Endothelial cell (in vitro differentiated cells): ENCODE measurements at regions not wholly inside any gene's neighbourhood (a gene's known extent, or its start where the extent isn't known, plus 50 kb on each side); places are given as distances from the start of the nearest gene placed in this dataset.

Source experiments
- DNase-seq: peaks from one replicate; pipeline ENCODE4 v3.0.0; 2021; ENCODE audit warnings: low spot score
- H3K27ac Mint-ChIP-seq: one replicate; pipeline ENCODE4 v1.8.0; 2021; ENCODE audit warnings: mixed read lengths, inconsistent platforms; ENCODE audit not compliant: unreplicated experiment
- H3K27me3 Mint-ChIP-seq: one replicate; pipeline ENCODE4 v1.8.0; 2021; ENCODE audit warnings: mild to moderate bottlenecking, moderate library complexity, mixed read lengths, inconsistent platforms; ENCODE audit not compliant: unreplicated experiment
- H3K36me3 Mint-ChIP-seq: one replicate; pipeline ENCODE4 v1.8.0; 2021; ENCODE audit warnings: mild to moderate bottlenecking, low read depth, mixed read lengths, inconsistent platforms; ENCODE audit not compliant: unreplicated experiment
- H3K4me1 Mint-ChIP-seq: one replicate; pipeline ENCODE4 v1.8.0; 2021; ENCODE audit warnings: mild to moderate bottlenecking, mixed read lengths, inconsistent platforms; ENCODE audit not compliant: unreplicated experiment
- H3K4me3 Mint-ChIP-seq: one replicate; pipeline ENCODE4 v1.8.0; 2021; ENCODE audit warnings: mild to moderate bottlenecking, mixed read lengths, inconsistent platforms; ENCODE audit not compliant: unreplicated experiment
- H3K9me3 Mint-ChIP-seq: one replicate; pipeline ENCODE4 v1.8.0; 2021; ENCODE audit warnings: mixed read lengths, inconsistent platforms; ENCODE audit not compliant: unreplicated experiment
- TF ChIP-seq, protein P1 (sequence below): fragments of 200-600 bp; sonication (generic); IDR thresholded peaks from one replicate; pipeline ENCODE4 v1.5.0; 2021; ENCODE audit warnings: antibody characterized with exemption; ENCODE audit not compliant: unreplicated experiment

DNA sequence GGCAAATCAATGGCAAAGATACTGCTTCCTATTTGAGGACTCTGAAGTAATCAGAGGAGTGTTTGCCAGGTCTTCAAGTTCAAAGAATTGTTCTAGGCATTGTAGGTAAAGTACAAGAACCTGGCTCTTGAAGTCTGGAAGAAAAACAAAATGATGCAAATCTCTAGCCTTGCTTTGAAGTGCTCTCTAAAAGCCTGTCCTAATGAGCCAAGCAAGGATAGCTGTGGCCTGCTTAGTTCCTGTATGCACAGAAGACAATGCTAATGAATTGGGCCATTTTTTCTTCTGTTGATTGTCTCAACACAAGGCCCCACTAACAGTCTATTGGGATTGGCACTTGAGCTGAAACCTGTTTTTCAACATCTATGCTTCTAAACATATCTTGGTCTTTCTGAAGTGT, 165.0 kb upstream of the POU3F2 start:
- H3K4me3 Mint-ChIP-seq = no peak overlapping the region
- TF ChIP-seq, protein P1, sequence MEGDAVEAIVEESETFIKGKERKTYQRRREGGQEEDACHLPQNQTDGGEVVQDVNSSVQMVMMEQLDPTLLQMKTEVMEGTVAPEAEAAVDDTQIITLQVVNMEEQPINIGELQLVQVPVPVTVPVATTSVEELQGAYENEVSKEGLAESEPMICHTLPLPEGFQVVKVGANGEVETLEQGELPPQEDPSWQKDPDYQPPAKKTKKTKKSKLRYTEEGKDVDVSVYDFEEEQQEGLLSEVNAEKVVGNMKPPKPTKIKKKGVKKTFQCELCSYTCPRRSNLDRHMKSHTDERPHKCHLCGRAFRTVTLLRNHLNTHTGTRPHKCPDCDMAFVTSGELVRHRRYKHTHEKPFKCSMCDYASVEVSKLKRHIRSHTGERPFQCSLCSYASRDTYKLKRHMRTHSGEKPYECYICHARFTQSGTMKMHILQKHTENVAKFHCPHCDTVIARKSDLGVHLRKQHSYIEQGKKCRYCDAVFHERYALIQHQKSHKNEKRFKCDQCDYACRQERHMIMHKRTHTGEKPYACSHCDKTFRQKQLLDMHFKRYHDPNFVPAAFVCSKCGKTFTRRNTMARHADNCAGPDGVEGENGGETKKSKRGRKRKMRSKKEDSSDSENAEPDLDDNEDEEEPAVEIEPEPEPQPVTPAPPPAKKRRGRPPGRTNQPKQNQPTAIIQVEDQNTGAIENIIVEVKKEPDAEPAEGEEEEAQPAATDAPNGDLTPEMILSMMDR = no peak
- no peaks in the 10 kb centered on the region for H3K36me3 Mint-ChIP-seq
- no peak for DNase-seq
- no peak overlapping the region for H3K27ac Mint-ChIP-seq
- no peaks in the 10 kb centered on the region for H3K4me1 Mint-ChIP-seq
- no peaks in the 10 kb centered on the region for H3K9me3 Mint-ChIP-seq
- no peaks in the 10 kb centered on the region for H3K27me3 Mint-ChIP-seq

DNA sequence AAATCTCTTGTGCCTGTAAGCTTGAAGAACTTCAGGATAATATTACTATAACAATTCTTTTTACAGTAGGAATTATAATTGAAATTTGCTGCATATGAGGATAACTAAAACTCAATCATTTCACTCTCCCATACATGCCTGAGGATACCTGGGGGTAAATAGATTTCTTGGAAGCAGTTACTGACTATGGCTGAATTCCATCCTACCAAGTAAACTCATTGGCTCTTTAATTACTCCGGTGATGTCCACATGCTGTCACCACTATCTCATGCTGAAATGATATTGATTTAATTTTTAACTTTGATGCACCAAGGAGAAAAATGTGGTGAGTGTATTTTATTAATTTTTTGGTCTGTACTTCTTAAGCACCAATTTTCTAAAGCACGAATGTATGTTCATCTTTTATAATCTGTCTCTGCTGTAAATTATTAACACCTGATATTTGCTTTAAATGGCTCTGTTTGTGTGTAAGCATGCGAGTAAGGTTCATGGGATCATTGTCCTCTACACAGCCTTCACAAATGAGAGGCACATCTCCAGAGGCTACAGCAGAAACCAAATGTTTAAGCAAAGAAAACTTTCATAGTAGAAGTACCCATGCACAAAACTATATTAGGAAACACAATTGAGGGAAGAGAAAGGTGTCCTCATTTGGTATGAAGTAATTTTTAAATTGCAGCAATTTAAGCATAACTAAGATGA, 164.2 kb upstream of the POU3F2 start:
- no peaks in the 10 kb centered on the region for H3K36me3 Mint-ChIP-seq
- H3K4me1 Mint-ChIP-seq = no peaks in the 10 kb centered on the region
- no peak for DNase-seq
- no peak overlapping the region for H3K4me3 Mint-ChIP-seq
- TF ChIP-seq, protein P1 = no peak
- no peaks in the 10 kb centered on the region for H3K9me3 Mint-ChIP-seq
- H3K27ac Mint-ChIP-seq = no peak overlapping the region
- no peaks in the 10 kb centered on the region for H3K27me3 Mint-ChIP-seq

DNA sequence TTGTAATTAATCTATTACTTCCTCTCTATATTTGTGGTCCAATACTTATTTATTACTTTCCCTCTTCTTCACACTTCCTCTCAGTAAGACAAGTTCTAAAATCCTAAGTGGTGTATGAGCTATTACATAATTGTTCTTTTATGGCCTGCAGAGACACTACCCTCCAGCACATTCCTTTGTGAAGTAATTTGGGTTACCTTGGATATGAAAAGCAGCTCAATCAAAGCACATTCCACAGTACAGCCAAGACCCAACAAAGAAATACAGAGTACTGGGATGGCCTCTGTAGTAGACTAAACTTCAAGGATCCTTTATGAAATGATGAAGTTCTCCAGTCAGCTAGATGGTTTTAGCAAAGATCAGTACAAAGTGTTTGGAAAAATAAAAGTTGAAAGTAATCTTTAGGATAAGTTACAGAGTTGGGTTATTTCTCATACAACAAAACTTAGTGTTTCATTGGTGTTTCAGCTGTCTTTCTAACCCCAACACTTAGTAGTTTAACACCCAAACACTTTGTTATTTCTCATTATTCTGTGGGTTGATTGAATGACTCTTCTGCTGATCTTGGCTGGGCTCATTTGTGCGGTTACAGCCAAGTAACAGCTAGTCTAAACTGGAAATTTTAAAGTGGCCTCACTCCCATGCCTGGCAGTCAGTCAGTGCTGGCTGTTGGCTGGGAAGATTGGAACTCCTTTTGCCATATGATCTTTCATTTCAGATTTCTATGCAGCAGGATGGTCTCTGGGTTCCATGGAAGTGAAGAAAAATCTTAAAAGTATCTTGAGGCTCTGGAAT, 161.5 kb upstream of the POU3F2 start:
- no peaks in the 10 kb centered on the region for H3K36me3 Mint-ChIP-seq
- no peaks in the 10 kb centered on the region for H3K9me3 Mint-ChIP-seq
- no peak for DNase-seq
- no peak overlapping the region for H3K4me3 Mint-ChIP-seq
- H3K27ac Mint-ChIP-seq = no peak overlapping the region
- TF ChIP-seq, protein P1 = no peak
- H3K27me3 Mint-ChIP-seq = no peaks in the 10 kb centered on the region
- H3K4me1 Mint-ChIP-seq = no peaks in the 10 kb centered on the region

DNA sequence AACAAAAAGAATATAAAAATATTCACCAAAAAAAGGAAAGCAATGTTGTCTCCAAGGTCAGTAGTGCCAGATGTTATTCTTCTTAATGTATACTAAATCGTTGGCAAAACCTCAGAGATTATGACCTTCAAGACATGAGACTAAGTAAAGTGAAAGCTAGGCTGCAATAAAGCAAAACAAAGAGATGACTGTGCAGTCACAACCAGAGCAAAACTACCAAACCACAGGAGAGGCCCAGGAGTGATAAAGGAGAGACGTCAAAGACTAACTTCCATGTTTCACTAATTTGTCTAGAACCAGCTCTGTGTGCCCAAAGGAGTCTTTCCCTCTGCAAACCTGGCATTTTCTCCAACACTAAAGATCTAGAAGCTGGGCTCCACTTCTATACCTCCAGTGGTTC, 155.9 kb upstream of the POU3F2 start:
- Mint-ChIP-seq H3K36me3 (no peaks in the 10 kb centered on the region), H3K9me3 (no peaks in the 10 kb centered on the region)

More for the DNA sequence above, 155.9 kb upstream of the POU3F2 start:
- H3K27ac Mint-ChIP-seq = no peak overlapping the region
- no peak overlapping the region for H3K4me3 Mint-ChIP-seq
- H3K4me1 Mint-ChIP-seq = no peaks in the 10 kb centered on the region
- no peak for DNase-seq
- no peaks in the 10 kb centered on the region for H3K27me3 Mint-ChIP-seq
- TF ChIP-seq, protein P1 = no peak
